ENCODE measurements at regions not wholly inside any gene's neighbourhood (a gene's known extent, or its start where the extent isn't known, plus 50 kb on each side); places are given as distances from the start of the nearest gene placed in this dataset.

GRCh38 chr1:101086783-101087182 lies 61.2 kb upstream of the DPH5 start:
- no peak overlapping the region for H3K27ac ChIP-seq
- H3K4me1 Mint-ChIP-seq = peaks cover 10% of the 10 kb centered on the region
- H3K9ac ChIP-seq = no peak overlapping the region
- H2AFZ ChIP-seq (replicated peaks) = no peak overlapping the region
- H3K27me3 Mint-ChIP-seq (ENCODE audit: insufficient read depth, low read depth) = no peaks in the 10 kb centered on the region
- no peaks in the 10 kb centered on the region for H3K36me3 ChIP-seq
- DNase-seq (ENCODE audit: low spot score) = no peak
- H4K20me1 ChIP-seq (ENCODE audit: low read depth) = no peaks in the 10 kb centered on the region
- no peak overlapping the region for H3K4me3 Mint-ChIP-seq
- TF ChIP-seq EZH2 (IDR thresholded peaks at IDR 0.05) (no peak), CTCF (IDR thresholded peaks at IDR 0.05) (no peak), EZH2phosphoT487 (IDR thresholded peaks at IDR 0.05) (no peak)
- H3K79me2 ChIP-seq (ENCODE audit: low read depth) = no peaks in the 10 kb centered on the region
- no peak overlapping the region for H3K27ac Mint-ChIP-seq
- H3K36me3 Mint-ChIP-seq = peaks cover 6% of the 10 kb centered on the region
- no peaks in the 10 kb centered on the region for H3F3A ChIP-seq (ENCODE audit: low read depth)
- no peaks in the 10 kb centered on the region for H3K9me3 Mint-ChIP-seq
- no peaks in the 10 kb centered on the region for H3K27me3 ChIP-seq
- H3K4me3 ChIP-seq = no peak overlapping the region
- peaks cover 13% of the 10 kb centered on the region for H3K4me1 ChIP-seq
- H3K9me3 ChIP-seq (ENCODE audit: low read depth) = no peaks in the 10 kb centered on the region
- H3K4me2 ChIP-seq = no peak overlapping the region

GRCh38 chr1:101081496-101082488 lies 56.2 kb upstream of the DPH5 start:
- H2AFZ ChIP-seq (replicated peaks) = no peak overlapping the region
- no peaks in the 10 kb centered on the region for H3K36me3 ChIP-seq
- H3K4me1 ChIP-seq = peaks cover 13% of the 10 kb centered on the region
- no peaks in the 10 kb centered on the region for H3K27me3 ChIP-seq
- H4K20me1 ChIP-seq (ENCODE audit: low read depth) = no peaks in the 10 kb centered on the region
- no peak for TF ChIP-seq CTCF (IDR thresholded peaks at IDR 0.05)
- no peak for TF ChIP-seq EZH2phosphoT487 (IDR thresholded peaks at IDR 0.05)
- no peak for TF ChIP-seq EZH2 (IDR thresholded peaks at IDR 0.05)
- no peak overlapping the region for H3K27ac ChIP-seq
- H3F3A ChIP-seq (ENCODE audit: low read depth) = no peaks in the 10 kb centered on the region
- peaks cover 10% of the 10 kb centered on the region for H3K4me1 Mint-ChIP-seq
- H3K79me2 ChIP-seq (ENCODE audit: low read depth) = no peaks in the 10 kb centered on the region
- no peak overlapping the region for H3K4me3 ChIP-seq
- H3K36me3 Mint-ChIP-seq = peaks cover 37% of the 10 kb centered on the region
- no peak overlapping the region for H3K4me3 Mint-ChIP-seq
- H3K27me3 Mint-ChIP-seq (ENCODE audit: insufficient read depth, low read depth) = no peaks in the 10 kb centered on the region
- H3K9me3 Mint-ChIP-seq = no peaks in the 10 kb centered on the region
- H3K9me3 ChIP-seq (ENCODE audit: low read depth) = no peaks in the 10 kb centered on the region
- H3K9ac ChIP-seq = no peak overlapping the region
- H3K4me2 ChIP-seq = no peak overlapping the region
- DNase-seq (ENCODE audit: low spot score) = no peak
- peak overlapping the region; percentile 67 for H3K27ac Mint-ChIP-seq

- H3K9ac ChIP-seq = no peak overlapping the region
- H3K9me3 ChIP-seq (ENCODE audit: low read depth) = no peaks in the 10 kb centered on the region
- H3F3A ChIP-seq (ENCODE audit: low read depth) = no peaks in the 10 kb centered on the region
- no peaks in the 10 kb centered on the region for H3K36me3 ChIP-seq
- H3K79me2 ChIP-seq (ENCODE audit: low read depth) = no peaks in the 10 kb centered on the region
- Mint-ChIP-seq H3K4me3 (no peak overlapping the region), H3K9me3 (no peaks in the 10 kb centered on the region), H3K27ac (no peak overlapping the region), H3K36me3 (peaks cover 40% of the 10 kb centered on the region), H3K27me3 (ENCODE audit: insufficient read depth, low read depth) (no peaks in the 10 kb centered on the region), H3K4me1 (peaks cover 10% of the 10 kb centered on the region)
- no peak overlapping the region for H3K27ac ChIP-seq
- H3K4me3 ChIP-seq = no peak overlapping the region
- peaks cover 13% of the 10 kb centered on the region for H3K4me1 ChIP-seq
- TF ChIP-seq EZH2phosphoT487 (IDR thresholded peaks at IDR 0.05) (no peak), EZH2 (IDR thresholded peaks at IDR 0.05) (no peak)
- no peak overlapping the region for H3K4me2 ChIP-seq
- DNase-seq (ENCODE audit: low spot score) = no peak
- H3K27me3 ChIP-seq = no peaks in the 10 kb centered on the region
- H2AFZ ChIP-seq (replicated peaks) = no peak overlapping the region
- no peaks in the 10 kb centered on the region for H4K20me1 ChIP-seq (ENCODE audit: low read depth)
Measured at GRCh38 chr1:101080859-101081258, 55.3 kb upstream of the DPH5 start.

GRCh38 chr1:101079341-101079740 lies 53.8 kb upstream of the DPH5 start:
- no peaks in the 10 kb centered on the region for H3K9me3 Mint-ChIP-seq
- DNase-seq (ENCODE audit: low spot score) = no peak
- Histone ChIP-seq H3K9ac (no peak overlapping the region), H3K79me2 (ENCODE audit: low read depth) (no peaks in the 10 kb centered on the region), H4K20me1 (ENCODE audit: low read depth) (no peaks in the 10 kb centered on the region), H3K4me2 (no peak overlapping the region), H3K27me3 (no peaks in the 10 kb centered on the region), H3K36me3 (no peaks in the 10 kb centered on the region), H3K4me1 (peaks cover 13% of the 10 kb centered on the region), H3K27ac (no peak overlapping the region), H2AFZ (replicated peaks) (no peak overlapping the region), H3F3A (ENCODE audit: low read depth) (no peaks in the 10 kb centered on the region), H3K9me3 (ENCODE audit: low read depth) (no peaks in the 10 kb centered on the region), H3K4me3 (no peak overlapping the region)
- no peak overlapping the region for H3K4me3 Mint-ChIP-seq
- TF ChIP-seq CTCF (IDR thresholded peaks at IDR 0.05) (no peak), EZH2 (IDR thresholded peaks at IDR 0.05) (no peak), EZH2phosphoT487 (IDR thresholded peaks at IDR 0.05) (no peak)
- H3K4me1 Mint-ChIP-seq = peaks cover 11% of the 10 kb centered on the region
- peaks cover 41% of the 10 kb centered on the region for H3K36me3 Mint-ChIP-seq
- H3K27me3 Mint-ChIP-seq (ENCODE audit: insufficient read depth, low read depth) = no peaks in the 10 kb centered on the region
- H3K27ac Mint-ChIP-seq = no peak overlapping the region

Data from neural progenitor cell (in vitro differentiated cells).